Lower leg skin (tissue), 4 donors: ENCODE measurements at regions not wholly inside any gene's neighbourhood (a gene's known extent, or its start where the extent isn't known, plus 50 kb on each side); places are given as distances from the start of the nearest gene placed in this dataset.

Source experiments
- DNase-seq, 2 donors: peaks; one replicate each; pipeline ENCODE4 v3.0.0-alpha.2; 2019; ENCODE audit warnings: low spot score in 2 of 2
- H3K4me3 ChIP-seq: fragments of 200-600 bp; sonication (generic); 2 replicates; pipeline ENCODE4 v1.5.1; 2017; ENCODE audit warnings: mild to moderate bottlenecking, low read depth; ENCODE audit not compliant: poor library complexity, severe bottlenecking
- CTCF ChIP-seq, 3 donors: fragments of 450-650 bp; IDR thresholded peaks; one replicate each; pipeline ENCODE4 v1.5.1; 2016; ENCODE audit warnings: antibody characterized with exemption in 3 of 3, mild to moderate bottlenecking in 3 of 3, moderate library complexity in 2 of 3
- POLR2A ChIP-seq, 2 donors: fragments of 450-650 bp; IDR thresholded peaks; one replicate each; pipeline ENCODE4 v1.6.1; 2016 to 2017; ENCODE audit warnings: antibody characterized with exemption in 2 of 2, mild to moderate bottlenecking in 1 of 2, moderate library complexity in 1 of 2
- WGBS, 2 donors: methylation state at CpG; one replicate each; pipeline ENCODE4 v1.1.5; 2018; 5-methylcytosine and 5-hydroxymethylcytosine counted together
- intact Hi-C: fragments of 100-400 bp; cut with DNase I; formaldehyde crosslinking; loops from one replicate; pipeline ENCODE4 v1.15.0; 2023; ENCODE audit warnings: low total_unique reads

GRCh38 chrX:144275367-144275766 is 391.5 kb downstream of the UBE2NL start:
- no peak for DNase-seq
- H3K4me3 ChIP-seq: no peak overlapping the region
- WGBS, 2 donors: 44 to 53% methylated on average over 3 of the region's 3 CpGs
- intact Hi-C loops: no loop called here
- TF ChIP-seq POLR2A (IDR thresholded peaks at IDR 0.05): no peak
- no peak for TF ChIP-seq CTCF (IDR thresholded peaks at IDR 0.05)

GRCh38 chrX:144275843-144276242 is 392.0 kb downstream of the UBE2NL start:
- WGBS, 2 donors: 38 to 47% methylated on average over 3 of the region's 3 CpGs
- TF ChIP-seq POLR2A (IDR thresholded peaks at IDR 0.05): no peak
- TF ChIP-seq CTCF (IDR thresholded peaks at IDR 0.05): no peak
- intact Hi-C loops: no loop called here
- no peak for DNase-seq
- H3K4me3 ChIP-seq: no peak overlapping the region

- WGBS, 2 donors: 65 to 73% methylated on average over 2 of the region's 2 CpGs
- H3K4me3 ChIP-seq: no peak overlapping the region
- no peak for DNase-seq
- TF ChIP-seq POLR2A (IDR thresholded peaks at IDR 0.05) (no peak), CTCF (IDR thresholded peaks at IDR 0.05) (no peak)
- intact Hi-C loops: no loop called here
Observed at GRCh38 chrX:144293229-144293628, 409.4 kb downstream of the UBE2NL start.

- H3K4me3 ChIP-seq: no peak overlapping the region
- TF ChIP-seq POLR2A (IDR thresholded peaks at IDR 0.05) (no peak), CTCF (IDR thresholded peaks at IDR 0.05) (no peak)
- whole genome bisulfite sequencing, 2 donors: 63 to 64% methylated on average over 1 of the region's 1 CpG
- no peak for DNase-seq
- intact Hi-C loops: no loop called here
Observed at GRCh38 chrX:144295921-144296320, 412.1 kb downstream of the UBE2NL start.

- DNase-seq: no peak
- intact Hi-C loops: no loop called here
- TF ChIP-seq CTCF (IDR thresholded peaks at IDR 0.05) (no peak), POLR2A (IDR thresholded peaks at IDR 0.05) (no peak)
Observed at GRCh38 chrX:144297221-144297620, 413.4 kb downstream of the UBE2NL start.

GRCh38 chrX:144327495-144327894 is 443.6 kb downstream of the UBE2NL start:
- DNase-seq: no peak
- WGBS, 2 donors: 63 to 77% methylated on average over 4 of the region's 4 CpGs
- TF ChIP-seq CTCF (IDR thresholded peaks at IDR 0.05) (no peak), POLR2A (IDR thresholded peaks at IDR 0.05) (no peak)

More at GRCh38 chrX:144297221-144297620, 413.4 kb downstream of the UBE2NL start:
- H3K4me3 ChIP-seq: no peak overlapping the region
- WGBS, 2 donors: 59 to 69% methylated on average over 2 of the region's 2 CpGs

More at GRCh38 chrX:144327495-144327894, 443.6 kb downstream of the UBE2NL start:
- H3K4me3 ChIP-seq: no peak overlapping the region
- intact Hi-C loops: no loop called here
